Kidney (tissue), 13 donors: ENCODE measurements at regions not wholly inside any gene's neighbourhood (a gene's known extent, or its start where the extent isn't known, plus 50 kb on each side); places are given as distances from the start of the nearest gene placed in this dataset.

Experiments
- DNase-seq, 5 donors: peaks; one replicate each; pipeline ENCODE4 v3.0.0-alpha.2; 2013 to 2020
- FAIRE-seq: peaks from 2 replicates; lab custom pipeline; 2012; peaks lifted over from hg19 to GRCh38; lab: Jason Lieb, UNC
- H3K27ac ChIP-seq, 2 donors: one replicate each; pipeline ENCODE4 v1.7.0; 2013; ENCODE audit warnings: low read depth in 2 of 2, low read length in 2 of 2, inconsistent platforms in 1 of 2
- H3K27me3 ChIP-seq: one replicate; pipeline ENCODE4 v1.7.1; 2013; ENCODE audit warnings: low read length, inconsistent platforms; ENCODE audit not compliant: control insufficient read depth, insufficient read depth
- H3K36me3 ChIP-seq, 3 donors: one replicate each; pipeline versions ENCODE4 v1.7.0 to v1.7.1; 2013; ENCODE audit warnings: low read length in 3 of 3, control low read depth in 1 of 3, inconsistent platforms in 1 of 3; ENCODE audit not compliant: insufficient read depth in 3 of 3, control insufficient read depth in 2 of 3
- H3K4me1 ChIP-seq, 3 donors: one replicate each; pipeline versions ENCODE4 v1.7.0 to v1.7.1; 2013; ENCODE audit warnings: low read length in 3 of 3, inconsistent platforms in 1 of 3, low read depth in 1 of 3; ENCODE audit not compliant: control insufficient read depth in 2 of 3, insufficient read depth in 2 of 3
- H3K4me3 ChIP-seq, 3 donors: one replicate each; pipeline versions ENCODE4 v1.7.0 to v1.8.1; 2013; ENCODE audit warnings: low read length in 3 of 3, control low read depth in 1 of 3, inconsistent platforms in 1 of 3
- H3K9ac ChIP-seq, 3 donors: one replicate each; pipeline versions ENCODE4 v1.7.0 to v1.7.1; 2013; ENCODE audit warnings: low read length in 3 of 3, control low read depth in 1 of 3, inconsistent platforms in 1 of 3
- H3K9me3 ChIP-seq, 3 donors: one replicate each; pipeline versions ENCODE4 v1.7.0 to v1.7.1; 2013; ENCODE audit warnings: low read length in 3 of 3, control low read depth in 1 of 3, inconsistent platforms in 1 of 3; ENCODE audit not compliant: control insufficient read depth in 2 of 3, insufficient read depth in 1 of 3
- intact Hi-C: fragments of 100-400 bp; cut with DNase I; formaldehyde crosslinking; loops from one replicate; pipeline ENCODE4 v1.11.1; 2022
- TF ChIP-seq, protein P1 (sequence below): IDR thresholded peaks from 3 replicates; pipeline ENCODE4 v1.5.1; 2012; ENCODE audit warnings: mild to moderate bottlenecking, moderate library complexity, borderline replicate concordance; ENCODE audit not compliant: insufficient read depth; ENCODE audit errors: extremely low read depth
- donor health status: control.
- donor health status: control.
- donor health status: control.
- donor health status: control.
- donor health status: control.
- donor health status: DM: yes; HTN: yes; CAD: no.
- donor health status: Normal renal cell carcinoma (clear cell type).

- TF ChIP-seq, protein P1, sequence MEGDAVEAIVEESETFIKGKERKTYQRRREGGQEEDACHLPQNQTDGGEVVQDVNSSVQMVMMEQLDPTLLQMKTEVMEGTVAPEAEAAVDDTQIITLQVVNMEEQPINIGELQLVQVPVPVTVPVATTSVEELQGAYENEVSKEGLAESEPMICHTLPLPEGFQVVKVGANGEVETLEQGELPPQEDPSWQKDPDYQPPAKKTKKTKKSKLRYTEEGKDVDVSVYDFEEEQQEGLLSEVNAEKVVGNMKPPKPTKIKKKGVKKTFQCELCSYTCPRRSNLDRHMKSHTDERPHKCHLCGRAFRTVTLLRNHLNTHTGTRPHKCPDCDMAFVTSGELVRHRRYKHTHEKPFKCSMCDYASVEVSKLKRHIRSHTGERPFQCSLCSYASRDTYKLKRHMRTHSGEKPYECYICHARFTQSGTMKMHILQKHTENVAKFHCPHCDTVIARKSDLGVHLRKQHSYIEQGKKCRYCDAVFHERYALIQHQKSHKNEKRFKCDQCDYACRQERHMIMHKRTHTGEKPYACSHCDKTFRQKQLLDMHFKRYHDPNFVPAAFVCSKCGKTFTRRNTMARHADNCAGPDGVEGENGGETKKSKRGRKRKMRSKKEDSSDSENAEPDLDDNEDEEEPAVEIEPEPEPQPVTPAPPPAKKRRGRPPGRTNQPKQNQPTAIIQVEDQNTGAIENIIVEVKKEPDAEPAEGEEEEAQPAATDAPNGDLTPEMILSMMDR = no peak
- Histone ChIP-seq H3K36me3 (no peaks in the 10 kb centered on the region), H3K9ac (no peak overlapping the region), H3K9me3 (no peaks in the 10 kb centered on the region), H3K4me3 (no peak overlapping the region), H3K27ac (no peak overlapping the region), H3K4me1 (no peaks in the 10 kb centered on the region), H3K27me3 (no peaks in the 10 kb centered on the region)
- intact Hi-C loops = no loop called here
- FAIRE-seq (no peak), DNase-seq (no peak)
Observed at GRCh38 chr3:159166899-159167586, 365.2 kb downstream of the MFSD1 start.

DNA sequence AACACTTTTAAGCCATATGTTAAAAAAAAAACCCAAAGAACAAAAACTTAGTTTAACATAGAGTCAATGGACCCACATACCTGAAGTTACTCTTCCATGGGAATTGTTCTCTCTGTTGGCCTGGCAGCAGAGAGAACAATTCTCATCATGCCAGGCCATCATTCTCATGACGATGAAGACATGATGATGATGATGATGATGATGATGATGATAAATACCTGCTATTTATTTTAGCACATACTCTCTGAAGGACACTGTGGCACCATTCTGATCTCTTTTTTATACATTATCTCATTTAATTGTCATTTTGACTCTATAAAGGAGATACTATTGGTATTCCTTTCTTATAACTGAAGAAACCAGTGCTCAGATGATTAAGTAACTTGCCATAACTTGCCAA, 366.9 kb downstream of the MFSD1 start:
- FAIRE-seq = no peak
- no peak for DNase-seq

GRCh38 chr3:159169828-159170227, 368.0 kb downstream of the MFSD1 start:
- no peak for FAIRE-seq
- Histone ChIP-seq H3K4me3 (no peak overlapping the region), H3K27me3 (no peaks in the 10 kb centered on the region), H3K4me1 (no peaks in the 10 kb centered on the region), H3K27ac (no peak overlapping the region), H3K9ac (no peak overlapping the region), H3K9me3 (no peaks in the 10 kb centered on the region), H3K36me3 (no peaks in the 10 kb centered on the region)
- intact Hi-C loops = no loop called here
- TF ChIP-seq, protein P1 = no peak
- no peak for DNase-seq

More for the DNA sequence above, 366.9 kb downstream of the MFSD1 start:
- H3K9me3 ChIP-seq = no peaks in the 10 kb centered on the region
- H3K4me1 ChIP-seq = no peaks in the 10 kb centered on the region
- no peak overlapping the region for H3K4me3 ChIP-seq
- no peak overlapping the region for H3K27ac ChIP-seq
- TF ChIP-seq, protein P1 = no peak
- H3K9ac ChIP-seq = no peak overlapping the region
- no peaks in the 10 kb centered on the region for H3K27me3 ChIP-seq
- H3K36me3 ChIP-seq = no peaks in the 10 kb centered on the region
- intact Hi-C loops = no loop called here

GRCh38 chr3:159170436-159171003, 368.7 kb downstream of the MFSD1 start:
- no peak overlapping the region for H3K4me3 ChIP-seq
- intact Hi-C loops = no loop called here

More at GRCh38 chr3:159170436-159171003, 368.7 kb downstream of the MFSD1 start:
- no peak for FAIRE-seq
- no peaks in the 10 kb centered on the region for H3K9me3 ChIP-seq
- H3K4me1 ChIP-seq = no peaks in the 10 kb centered on the region
- H3K9ac ChIP-seq = no peak overlapping the region
- TF ChIP-seq, protein P1 = no peak
- DNase-seq = no peak
- no peaks in the 10 kb centered on the region for H3K36me3 ChIP-seq
- no peak overlapping the region for H3K27ac ChIP-seq
- no peaks in the 10 kb centered on the region for H3K27me3 ChIP-seq
